OCI-LY3 (cell line): ENCODE measurements at regions not wholly inside any gene's neighbourhood (a gene's known extent, or its start where the extent isn't known, plus 50 kb on each side); places are given as distances from the start of the nearest gene placed in this dataset.

Source experiments
- CTCF ChIP-seq: fragments of 200-600, 300-600 bp; sonication (generic); IDR thresholded peaks from 2 replicates; pipeline ENCODE4 v1.5.1; 2014; ENCODE audit warnings: antibody characterized with exemption, low read length, low read depth
- EZH2phosphoT487 ChIP-seq: fragments of 200-600 bp; shearing (Covaris generic); IDR thresholded peaks from 2 replicates; pipeline ENCODE4 v1.6.1; 2018; ENCODE audit warnings: antibody characterized with exemption, mixed run types, low read depth

GRCh38 chr10:124243702-124244121 is 150.3 kb upstream of the CHST15 start:
- TF ChIP-seq CTCF: no peak
- TF ChIP-seq EZH2phosphoT487: no peak
